ENCODE measurements at regions not wholly inside any gene's neighbourhood (a gene's known extent, or its start where the extent isn't known, plus 50 kb on each side); places are given as distances from the start of the nearest gene placed in this dataset.
"Not testable (repeated sequence)": the region's sequence is repeated elsewhere in the genome, so short reads cannot be mapped to it uniquely, and the experiment has no call there.

DNA sequence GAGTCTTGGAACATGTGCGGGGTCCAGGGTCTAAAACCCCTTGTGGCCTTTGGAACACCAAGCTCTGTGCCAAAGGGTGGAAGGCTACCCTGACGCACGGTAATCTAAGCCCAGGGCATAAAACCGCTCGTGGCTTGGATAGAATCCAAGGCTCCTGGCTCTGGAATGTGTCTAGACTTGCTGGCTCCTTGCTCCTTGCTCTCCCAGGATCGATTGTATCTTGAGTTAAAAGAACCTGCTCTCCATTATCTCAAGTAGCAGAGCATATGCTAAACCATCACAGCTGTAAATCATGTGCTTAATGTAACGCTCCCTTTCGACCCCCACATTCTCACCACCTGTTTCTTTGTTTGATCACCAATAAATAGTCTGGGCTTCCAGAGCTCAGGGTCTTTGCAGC, 50.3 kb downstream of the TLCD4 start:
- H2AFZ ChIP-seq (ENCODE audit: low read depth, low read length); dilution Hi-C loops (cut with MboI; ENCODE audit: extremely low pct_ligation_motif_present, low sequenced_read_pairs); H3K27me3 ChIP-seq (ENCODE audit: control insufficient read depth in 2 of 2, insufficient read depth in 2 of 2, low read length in 2 of 2); H3K27ac ChIP-seq (ENCODE audit: insufficient read depth, low read depth, low read length); DNase-seq (ENCODE audit: low read depth, low spot score); POLR2A ChIA-PET; H4K20me1 ChIP-seq (replicated peaks; ENCODE audit: control insufficient read depth, extremely low read depth, insufficient read depth, low read length); H3K9me1 ChIP-seq (replicated peaks; ENCODE audit: control insufficient read depth, extremely low read depth, insufficient read depth, low read length); CTCF ChIA-PET; H3K36me3 ChIP-seq (ENCODE audit: control insufficient read depth in 2 of 2, extremely low read depth in 1 of 2, insufficient read depth in 2 of 2, low read length in 2 of 2); FAIRE-seq; H3K4me1 ChIP-seq (ENCODE audit: control insufficient read depth, extremely low read depth, insufficient read depth, low read length); H3K9me3 ChIP-seq (replicated peaks; ENCODE audit: control insufficient read depth, insufficient read depth, low read length); intact Hi-C loops (cut with micrococcal nuclease); H3K9ac ChIP-seq (replicated peaks; ENCODE audit: extremely low read depth, insufficient read depth, low read length); H3K4me2 ChIP-seq (ENCODE audit: insufficient read depth, low read length); H3K79me2 ChIP-seq (ENCODE audit: control insufficient read depth, insufficient read depth, low read length); BruUV-seq (replicated peaks); H3K4me3 ChIP-seq (replicated peaks in 1 of 3; ENCODE audit: insufficient read depth in 1 of 3, low read depth in 1 of 3, low read length in 3 of 3): not testable (repeated sequence)

DNA sequence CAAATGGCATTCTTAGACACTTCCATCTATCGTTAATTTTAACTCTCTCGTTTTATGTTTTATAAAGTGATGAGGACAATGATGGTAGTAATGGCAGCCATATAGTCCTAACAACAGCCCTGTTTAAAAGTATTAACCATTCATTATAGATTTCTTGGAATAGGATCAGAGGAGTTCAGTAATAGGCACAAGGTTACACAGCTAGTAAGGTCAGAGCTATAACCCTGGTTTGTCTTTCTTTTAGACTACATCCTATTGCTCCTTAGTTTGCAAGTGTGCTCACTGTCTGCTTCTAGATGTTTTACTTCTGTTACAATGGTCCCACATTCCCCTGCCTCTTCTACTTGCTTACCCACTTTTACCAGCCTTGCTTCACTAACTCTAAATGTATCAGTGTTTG, 50.9 kb downstream of the TLCD4 start:
- no peaks in the 10 kb centered on the region for H3K4me1 ChIP-seq (ENCODE audit: control insufficient read depth, extremely low read depth, insufficient read depth, low read length)
- no peak overlapping the region for H3K4me3 ChIP-seq (replicated peaks in 1 of 3; ENCODE audit: insufficient read depth in 1 of 3, low read depth in 1 of 3, low read length in 3 of 3)
- no peaks in the 10 kb centered on the region for H3K9me3 ChIP-seq (replicated peaks; ENCODE audit: control insufficient read depth, insufficient read depth, low read length)
- H3K27me3 ChIP-seq (ENCODE audit: control insufficient read depth in 2 of 2, insufficient read depth in 2 of 2, low read length in 2 of 2), result no peaks in the 10 kb centered on the region
- H3K36me3 ChIP-seq (ENCODE audit: control insufficient read depth in 2 of 2, extremely low read depth in 1 of 2, insufficient read depth in 2 of 2, low read length in 2 of 2), result no peaks in the 10 kb centered on the region
- ChIA-PET POLR2A (no interaction called here), CTCF (no interaction called here)
- H4K20me1 ChIP-seq (replicated peaks; ENCODE audit: control insufficient read depth, extremely low read depth, insufficient read depth, low read length), result no peaks in the 10 kb centered on the region
- no TSS peak for BruUV-seq (replicated peaks)
- no peak overlapping the region for H2AFZ ChIP-seq (ENCODE audit: low read depth, low read length)
- dilution Hi-C loops (cut with MboI; ENCODE audit: extremely low pct_ligation_motif_present, low sequenced_read_pairs), result no loop called here
- no peaks in the 10 kb centered on the region for H3K9me1 ChIP-seq (replicated peaks; ENCODE audit: control insufficient read depth, extremely low read depth, insufficient read depth, low read length)
- no peak overlapping the region for H3K9ac ChIP-seq (replicated peaks; ENCODE audit: extremely low read depth, insufficient read depth, low read length)
- DNase-seq (ENCODE audit: low read depth, low spot score) (no peak), FAIRE-seq (no peak)
- TF ChIP-seq, protein P1, sequence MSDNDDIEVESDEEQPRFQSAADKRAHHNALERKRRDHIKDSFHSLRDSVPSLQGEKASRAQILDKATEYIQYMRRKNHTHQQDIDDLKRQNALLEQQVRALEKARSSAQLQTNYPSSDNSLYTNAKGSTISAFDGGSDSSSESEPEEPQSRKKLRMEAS (IDR thresholded peaks at IDR 0.05; ENCODE audit: insufficient read depth, insufficient read length), result no peak
- TF ChIP-seq, protein P2, sequence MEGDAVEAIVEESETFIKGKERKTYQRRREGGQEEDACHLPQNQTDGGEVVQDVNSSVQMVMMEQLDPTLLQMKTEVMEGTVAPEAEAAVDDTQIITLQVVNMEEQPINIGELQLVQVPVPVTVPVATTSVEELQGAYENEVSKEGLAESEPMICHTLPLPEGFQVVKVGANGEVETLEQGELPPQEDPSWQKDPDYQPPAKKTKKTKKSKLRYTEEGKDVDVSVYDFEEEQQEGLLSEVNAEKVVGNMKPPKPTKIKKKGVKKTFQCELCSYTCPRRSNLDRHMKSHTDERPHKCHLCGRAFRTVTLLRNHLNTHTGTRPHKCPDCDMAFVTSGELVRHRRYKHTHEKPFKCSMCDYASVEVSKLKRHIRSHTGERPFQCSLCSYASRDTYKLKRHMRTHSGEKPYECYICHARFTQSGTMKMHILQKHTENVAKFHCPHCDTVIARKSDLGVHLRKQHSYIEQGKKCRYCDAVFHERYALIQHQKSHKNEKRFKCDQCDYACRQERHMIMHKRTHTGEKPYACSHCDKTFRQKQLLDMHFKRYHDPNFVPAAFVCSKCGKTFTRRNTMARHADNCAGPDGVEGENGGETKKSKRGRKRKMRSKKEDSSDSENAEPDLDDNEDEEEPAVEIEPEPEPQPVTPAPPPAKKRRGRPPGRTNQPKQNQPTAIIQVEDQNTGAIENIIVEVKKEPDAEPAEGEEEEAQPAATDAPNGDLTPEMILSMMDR (IDR thresholded peaks at IDR 0.05; ENCODE audit: extremely low read depth in 1 of 2, insufficient read depth in 1 of 2, low read depth in 1 of 2, low read length in 2 of 2), result no peak
- TF ChIP-seq FOS (IDR thresholded peaks at IDR 0.05; ENCODE audit: borderline replicate concordance, insufficient read depth, low read length) (no peak), GATA2 (IDR thresholded peaks at IDR 0.05; ENCODE audit: insufficient read depth, insufficient read length, low read depth, low read length) (no peak), POLR2A (IDR thresholded peaks at IDR 0.05; ENCODE audit: low read depth, low read length) (no peak), POLR2AphosphoS5 (IDR thresholded peaks at IDR 0.05; ENCODE audit: insufficient read depth, low read depth, low read length) (no peak), JUN (IDR thresholded peaks at IDR 0.05; ENCODE audit: borderline replicate concordance, insufficient read depth, insufficient read length, low read depth) (no peak), MYC (IDR thresholded peaks at IDR 0.05; ENCODE audit: low read depth, low read length) (no peak), EZH2 (IDR thresholded peaks at IDR 0.05; ENCODE audit: borderline replicate concordance, low read depth, low read length, severe bottlenecking) (no peak)
- intact Hi-C loops (cut with micrococcal nuclease), result no loop called here
- no peak overlapping the region for H3K4me2 ChIP-seq (ENCODE audit: insufficient read depth, low read length)
- H3K79me2 ChIP-seq (ENCODE audit: control insufficient read depth, insufficient read depth, low read length), result no peaks in the 10 kb centered on the region
- H3K27ac ChIP-seq (ENCODE audit: insufficient read depth, low read depth, low read length), result no peak overlapping the region
